Upper lobe of left lung (tissue), 4 donors: ENCODE measurements at regions not wholly inside any gene's neighbourhood (a gene's known extent, or its start where the extent isn't known, plus 50 kb on each side); places are given as distances from the start of the nearest gene placed in this dataset.

ENCODE experiments used
- POLR2AphosphoS5 ChIP-seq, 2 donors: sonication (generic); formaldehyde crosslinking; IDR thresholded peaks; one replicate each; pipeline ENCODE4 v1.5.1; 2017; ENCODE audit warnings: antibody characterized with exemption in 2 of 2
- TF ChIP-seq, protein P1 (sequence below), 6 experiments: fragments of 450-650 bp in 4 of 6; fragments of 200-600 bp in 2 of 6; sonication (generic) in 2 of 6; IDR thresholded peaks; one replicate each; pipeline ENCODE4 v1.5.1; 2016 to 2019; ENCODE audit warnings: antibody characterized with exemption in 6 of 6

DNA sequence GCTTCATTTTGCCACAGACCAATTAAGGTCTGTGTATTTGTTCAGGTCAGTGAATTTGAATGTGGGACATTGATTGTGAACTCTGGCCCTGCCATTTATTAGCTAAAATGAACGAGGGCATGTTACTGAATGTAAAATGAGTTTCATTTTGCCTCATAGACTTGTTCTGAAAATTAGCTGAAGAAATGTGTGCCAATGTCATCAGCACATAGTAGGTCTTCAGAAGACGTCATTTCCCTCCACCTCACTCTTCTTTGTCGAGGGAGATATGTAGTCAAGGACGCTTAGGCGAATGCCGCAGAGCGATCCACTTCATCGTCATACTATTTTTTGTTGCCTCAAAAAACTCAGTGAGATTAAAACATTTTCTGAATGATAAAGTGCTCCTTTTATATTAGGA is 291.7 kb downstream of the SMOC2 start:
- TF ChIP-seq, protein P1, sequence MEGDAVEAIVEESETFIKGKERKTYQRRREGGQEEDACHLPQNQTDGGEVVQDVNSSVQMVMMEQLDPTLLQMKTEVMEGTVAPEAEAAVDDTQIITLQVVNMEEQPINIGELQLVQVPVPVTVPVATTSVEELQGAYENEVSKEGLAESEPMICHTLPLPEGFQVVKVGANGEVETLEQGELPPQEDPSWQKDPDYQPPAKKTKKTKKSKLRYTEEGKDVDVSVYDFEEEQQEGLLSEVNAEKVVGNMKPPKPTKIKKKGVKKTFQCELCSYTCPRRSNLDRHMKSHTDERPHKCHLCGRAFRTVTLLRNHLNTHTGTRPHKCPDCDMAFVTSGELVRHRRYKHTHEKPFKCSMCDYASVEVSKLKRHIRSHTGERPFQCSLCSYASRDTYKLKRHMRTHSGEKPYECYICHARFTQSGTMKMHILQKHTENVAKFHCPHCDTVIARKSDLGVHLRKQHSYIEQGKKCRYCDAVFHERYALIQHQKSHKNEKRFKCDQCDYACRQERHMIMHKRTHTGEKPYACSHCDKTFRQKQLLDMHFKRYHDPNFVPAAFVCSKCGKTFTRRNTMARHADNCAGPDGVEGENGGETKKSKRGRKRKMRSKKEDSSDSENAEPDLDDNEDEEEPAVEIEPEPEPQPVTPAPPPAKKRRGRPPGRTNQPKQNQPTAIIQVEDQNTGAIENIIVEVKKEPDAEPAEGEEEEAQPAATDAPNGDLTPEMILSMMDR (IDR thresholded peaks at IDR 0.05), result no peak
- TF ChIP-seq POLR2AphosphoS5 (IDR thresholded peaks at IDR 0.05), result no peak
